Progenitor cell of endocrine pancreas (in vitro differentiated cells): ENCODE measurements at regions not wholly inside any gene's neighbourhood (a gene's known extent, or its start where the extent isn't known, plus 50 kb on each side); places are given as distances from the start of the nearest gene placed in this dataset.

Experiments
- DNase-seq: peaks from one replicate; pipeline ENCODE4 v3.0.0; 2021; ENCODE audit warnings: low spot score; ENCODE audit not compliant: unreplicated experiment
- H3K27ac Mint-ChIP-seq: 2 replicates; pipeline ENCODE4 v1.8.0; 2021; ENCODE audit warnings: mild to moderate bottlenecking, moderate library complexity, mixed read lengths
- H3K27me3 Mint-ChIP-seq: 2 replicates; pipeline ENCODE4 v1.8.0; 2021; ENCODE audit warnings: mixed read lengths
- H3K36me3 Mint-ChIP-seq: 2 replicates; pipeline ENCODE4 v1.8.0; 2022; ENCODE audit warnings: mixed read lengths; ENCODE audit not compliant: insufficient read depth
- H3K4me1 Mint-ChIP-seq: 2 replicates; pipeline ENCODE4 v1.8.0; 2021; ENCODE audit warnings: low read depth, mixed read lengths
- H3K4me3 Mint-ChIP-seq: 2 replicates; pipeline ENCODE4 v1.8.0; 2021; ENCODE audit warnings: low read depth, mild to moderate bottlenecking, moderate library complexity, mixed read lengths
- H3K9me3 Mint-ChIP-seq: 2 replicates; pipeline ENCODE4 v1.8.0; 2021; ENCODE audit warnings: low read depth, mixed read lengths
- TF ChIP-seq, protein P1 (sequence below): fragments of 200-600 bp; sonication (generic); IDR thresholded peaks from one replicate; pipeline ENCODE4 v1.5.0; 2021; ENCODE audit warnings: antibody characterized with exemption, mild to moderate bottlenecking; ENCODE audit not compliant: unreplicated experiment

DNA sequence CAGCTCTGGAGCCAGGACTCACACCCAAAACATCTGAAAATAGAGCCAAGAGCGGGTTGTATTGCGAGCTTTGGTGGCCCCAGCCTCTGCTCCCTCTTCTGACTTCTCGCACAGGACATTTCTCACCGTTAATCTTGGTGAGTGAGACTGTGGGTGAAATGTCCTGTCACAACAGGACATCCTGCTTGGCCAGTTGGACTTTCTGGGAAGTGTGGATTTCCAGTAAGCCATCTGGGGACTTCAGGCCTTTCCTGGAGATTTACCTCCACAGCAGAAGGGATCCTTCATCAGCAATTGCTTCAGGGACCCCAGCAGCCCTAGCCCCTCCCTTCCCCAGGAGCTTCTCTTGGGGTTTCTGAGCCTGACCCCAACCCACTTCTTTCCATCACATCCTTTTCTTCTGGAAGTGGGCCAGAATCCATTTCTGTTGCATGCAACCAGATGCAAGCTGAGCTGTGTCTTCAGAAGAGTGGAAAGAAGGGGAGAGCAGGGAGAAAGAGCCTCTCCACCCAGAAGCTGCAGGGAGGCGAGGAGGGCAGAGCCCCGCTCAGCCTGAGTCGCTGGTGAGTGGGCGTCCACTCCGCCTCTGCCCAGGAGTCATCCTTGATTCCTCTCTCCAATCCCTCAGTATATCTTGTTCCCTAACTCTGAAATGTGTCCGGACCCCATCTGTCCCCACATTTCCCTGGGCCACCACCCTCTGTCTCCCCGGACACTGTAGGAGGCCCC is 50.3 kb upstream of the GADD45G start:
- Mint-ChIP-seq H3K36me3 (no peaks in the 10 kb centered on the region), H3K4me3 (no peak overlapping the region), H3K27ac (no peak overlapping the region), H3K4me1 (peaks cover 6% of the 10 kb centered on the region), H3K27me3 (peaks cover 20% of the 10 kb centered on the region), H3K9me3 (no peaks in the 10 kb centered on the region)
- TF ChIP-seq, protein P1, sequence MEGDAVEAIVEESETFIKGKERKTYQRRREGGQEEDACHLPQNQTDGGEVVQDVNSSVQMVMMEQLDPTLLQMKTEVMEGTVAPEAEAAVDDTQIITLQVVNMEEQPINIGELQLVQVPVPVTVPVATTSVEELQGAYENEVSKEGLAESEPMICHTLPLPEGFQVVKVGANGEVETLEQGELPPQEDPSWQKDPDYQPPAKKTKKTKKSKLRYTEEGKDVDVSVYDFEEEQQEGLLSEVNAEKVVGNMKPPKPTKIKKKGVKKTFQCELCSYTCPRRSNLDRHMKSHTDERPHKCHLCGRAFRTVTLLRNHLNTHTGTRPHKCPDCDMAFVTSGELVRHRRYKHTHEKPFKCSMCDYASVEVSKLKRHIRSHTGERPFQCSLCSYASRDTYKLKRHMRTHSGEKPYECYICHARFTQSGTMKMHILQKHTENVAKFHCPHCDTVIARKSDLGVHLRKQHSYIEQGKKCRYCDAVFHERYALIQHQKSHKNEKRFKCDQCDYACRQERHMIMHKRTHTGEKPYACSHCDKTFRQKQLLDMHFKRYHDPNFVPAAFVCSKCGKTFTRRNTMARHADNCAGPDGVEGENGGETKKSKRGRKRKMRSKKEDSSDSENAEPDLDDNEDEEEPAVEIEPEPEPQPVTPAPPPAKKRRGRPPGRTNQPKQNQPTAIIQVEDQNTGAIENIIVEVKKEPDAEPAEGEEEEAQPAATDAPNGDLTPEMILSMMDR = no peak
- DNase-seq = no peak

DNA sequence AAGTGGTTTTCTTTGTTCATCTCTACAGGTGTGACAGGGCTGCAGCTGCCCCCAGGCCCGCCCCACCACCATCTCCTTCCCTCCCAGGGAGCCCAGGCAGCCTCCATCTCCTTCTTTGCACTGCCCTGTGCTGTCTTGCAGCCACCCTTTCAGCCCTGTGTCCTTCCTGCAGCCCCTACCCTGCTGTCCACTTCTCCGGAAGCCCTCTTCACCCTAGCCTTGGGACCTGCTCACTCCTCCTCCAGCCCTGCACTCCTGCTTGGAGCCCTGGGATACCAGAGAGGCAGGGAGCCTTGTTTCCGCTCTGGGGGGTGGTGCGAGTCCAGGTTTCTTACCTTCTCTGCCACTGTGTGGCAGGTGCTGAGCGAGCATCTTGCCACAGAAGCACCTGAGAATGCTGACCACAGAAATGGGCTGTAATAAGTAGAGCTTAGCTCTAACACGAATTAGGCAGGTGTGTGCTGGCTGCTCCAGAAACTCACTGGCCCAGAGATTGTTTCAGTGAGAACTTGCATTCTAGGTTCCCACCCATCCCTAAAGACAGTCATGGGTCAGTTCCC is 51.3 kb upstream of the GADD45G start:
- Mint-ChIP-seq H3K36me3 (no peaks in the 10 kb centered on the region), H3K27ac (no peak overlapping the region), H3K27me3 (peaks cover 20% of the 10 kb centered on the region), H3K4me1 (peaks cover 6% of the 10 kb centered on the region), H3K9me3 (no peaks in the 10 kb centered on the region), H3K4me3 (no peak overlapping the region)
- TF ChIP-seq, protein P1 = no peak
- no peak for DNase-seq

DNA sequence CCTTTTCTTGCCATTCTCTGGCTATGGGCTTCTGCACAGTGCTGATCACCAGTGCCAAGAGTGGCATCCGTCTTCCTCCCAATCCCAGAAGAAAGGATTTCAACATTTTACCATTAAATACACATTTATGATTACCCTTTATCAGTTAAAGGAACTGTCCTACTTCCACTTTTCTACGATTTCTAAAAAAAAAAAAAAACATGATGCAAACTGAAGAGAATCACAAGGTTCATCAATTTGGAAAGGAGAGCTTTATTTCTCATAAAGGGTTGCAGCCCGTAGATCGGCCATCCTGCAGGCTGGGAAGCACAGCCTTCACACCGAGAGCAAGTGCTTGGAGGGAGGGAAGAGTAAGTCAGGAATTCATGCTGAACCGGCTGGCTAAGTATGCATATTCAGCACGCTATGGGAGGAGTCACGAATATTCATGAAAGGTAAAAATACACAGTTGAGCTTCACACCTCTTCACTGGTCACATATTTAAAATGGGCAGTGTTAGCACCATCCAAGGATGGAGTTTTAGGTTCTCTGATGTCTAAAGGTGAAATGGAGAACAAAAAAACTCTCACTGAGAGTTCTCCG is 52.5 kb upstream of the SEMA4D start:
- peaks cover 17% of the 10 kb centered on the region for H3K27me3 Mint-ChIP-seq
- TF ChIP-seq, protein P1 = no peak
- H3K27ac Mint-ChIP-seq = no peak overlapping the region
- DNase-seq = no peak
- H3K36me3 Mint-ChIP-seq = no peaks in the 10 kb centered on the region
- peaks cover 8% of the 10 kb centered on the region for H3K9me3 Mint-ChIP-seq
- peaks cover 2% of the 10 kb centered on the region for H3K4me1 Mint-ChIP-seq
- H3K4me3 Mint-ChIP-seq = no peak overlapping the region

DNA sequence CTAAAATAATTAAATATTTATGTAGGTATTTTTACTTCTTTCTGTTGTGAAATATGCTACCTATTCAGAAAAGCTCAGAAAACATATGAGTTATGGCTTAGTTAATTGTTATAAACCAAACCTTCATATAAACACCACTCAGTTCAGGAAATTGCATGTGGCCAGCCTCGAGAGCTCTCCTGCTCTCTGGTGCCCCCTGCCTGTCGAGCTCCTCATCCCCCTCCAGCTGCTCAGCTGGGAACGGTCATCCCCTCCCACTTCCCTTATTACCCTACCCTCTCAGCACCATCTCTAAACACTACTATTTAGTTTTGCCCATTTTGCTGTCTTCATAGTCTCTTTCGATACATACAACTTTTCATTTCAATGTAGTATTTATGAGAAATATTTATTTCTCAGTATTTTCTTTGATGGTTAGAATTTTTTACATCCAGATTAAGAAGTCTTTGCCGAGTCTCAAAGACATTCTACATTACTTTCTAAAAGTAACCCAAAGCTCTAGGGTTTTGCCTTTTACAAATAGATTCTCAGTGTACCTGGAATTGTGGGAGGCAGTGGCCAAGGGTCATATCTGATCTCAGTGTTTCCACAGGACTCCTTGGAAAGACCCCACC is 51.2 kb upstream of the SEMA4D start:
- Mint-ChIP-seq H3K9me3 (peaks cover 13% of the 10 kb centered on the region), H3K4me1 (peaks cover 2% of the 10 kb centered on the region), H3K27ac (no peak overlapping the region), H3K27me3 (peaks cover 11% of the 10 kb centered on the region), H3K36me3 (peaks cover 2% of the 10 kb centered on the region), H3K4me3 (no peak overlapping the region)
- DNase-seq = peak; percentile 63
- TF ChIP-seq, protein P1 = peak; percentile 91

GRCh38 chr9:89548071-89548638 is 50.2 kb upstream of the SEMA4D start:
- no peak for DNase-seq
- H3K27me3 Mint-ChIP-seq = peaks cover 7% of the 10 kb centered on the region
- no peak overlapping the region for H3K4me3 Mint-ChIP-seq
- H3K4me1 Mint-ChIP-seq = peaks cover 2% of the 10 kb centered on the region
- peaks cover 13% of the 10 kb centered on the region for H3K9me3 Mint-ChIP-seq
- H3K36me3 Mint-ChIP-seq = peaks cover 2% of the 10 kb centered on the region
- TF ChIP-seq, protein P1 = no peak
- no peak overlapping the region for H3K27ac Mint-ChIP-seq
